GM12878 (cell line): ENCODE measurements at regions not wholly inside any gene's neighbourhood (a gene's known extent, or its start where the extent isn't known, plus 50 kb on each side); places are given as distances from the start of the nearest gene placed in this dataset.

Experiments used
- BHLHE40 ChIP-seq, 2 experiments: fragments of 450-650 bp in 1 of 2; IDR thresholded peaks; 2 replicates each; pipeline ENCODE4 v1.6.1; 2011 to 2017; ENCODE audit warnings: low read depth in 2 of 2, borderline replicate concordance in 1 of 2, improper control_type of control experiment in 1 of 2, low read length in 1 of 2, mild to moderate bottlenecking in 1 of 2
- YY1 ChIP-seq: IDR thresholded peaks from 2 replicates; pipeline ENCODE4 v1.6.1; 2011; ENCODE audit warnings: low read depth, mild to moderate bottlenecking, low read length
- TF ChIP-seq, protein P1 (sequence below): IDR thresholded peaks from 2 replicates; pipeline ENCODE4 v1.6.1; 2012; ENCODE audit warnings: low read depth, low read length, improper control_type of control experiment

DNA sequence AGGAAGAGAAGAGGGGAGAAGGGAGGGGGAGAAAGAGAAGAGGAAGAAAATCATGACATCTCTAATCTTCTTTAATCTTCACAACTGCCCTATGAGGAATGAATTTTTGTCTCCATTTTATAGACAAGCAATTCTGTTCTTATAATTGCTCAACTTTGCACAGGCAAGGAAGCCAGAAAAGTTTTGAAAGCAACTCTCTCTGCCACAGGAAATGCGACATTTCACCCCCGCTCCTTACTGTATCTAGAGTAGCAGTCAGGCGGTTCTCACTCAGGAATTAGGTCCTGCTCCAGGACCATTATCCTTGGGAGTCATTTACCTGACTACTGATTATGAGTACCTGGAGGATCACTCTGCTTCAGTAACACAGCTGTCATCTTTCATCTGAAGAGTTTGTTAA is 69.2 kb upstream of the FAM9A start:
- TF ChIP-seq YY1 = no peak
- TF ChIP-seq BHLHE40 (IDR thresholded peaks at IDR 0.05; ENCODE audit: borderline replicate concordance in 1 of 2, low read depth in 2 of 2, low read length in 1 of 2) = no peak
- TF ChIP-seq, protein P1, sequence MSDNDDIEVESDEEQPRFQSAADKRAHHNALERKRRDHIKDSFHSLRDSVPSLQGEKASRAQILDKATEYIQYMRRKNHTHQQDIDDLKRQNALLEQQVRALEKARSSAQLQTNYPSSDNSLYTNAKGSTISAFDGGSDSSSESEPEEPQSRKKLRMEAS = no peak
